ENCODE measurements at regions not wholly inside any gene's neighbourhood (a gene's known extent, or its start where the extent isn't known, plus 50 kb on each side); places are given as distances from the start of the nearest gene placed in this dataset.

DNA sequence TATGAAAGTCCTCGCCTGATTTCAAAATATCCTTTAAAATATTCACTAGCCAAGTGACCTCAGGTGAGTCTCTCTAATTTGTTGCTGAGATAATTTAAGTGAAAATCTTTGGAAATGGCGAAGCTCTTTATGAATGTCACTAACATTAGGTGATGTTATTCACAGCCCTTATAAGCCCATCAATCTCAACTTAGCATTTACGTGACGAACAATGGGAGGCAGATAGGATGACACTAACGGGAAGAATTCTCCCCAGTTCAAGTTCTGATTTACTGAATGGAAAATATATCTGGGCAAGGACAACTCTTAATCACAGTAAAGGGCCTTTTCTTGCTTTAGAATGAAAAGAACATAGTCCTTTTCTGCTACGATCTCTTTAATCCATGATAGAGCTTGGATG, 378.7 kb downstream of the LIG4 start:
- H3K4me3 ChIP-seq (ENCODE audit: control insufficient read depth, low read depth, low read length): no peak overlapping the region
- TF ChIP-seq, protein P1, sequence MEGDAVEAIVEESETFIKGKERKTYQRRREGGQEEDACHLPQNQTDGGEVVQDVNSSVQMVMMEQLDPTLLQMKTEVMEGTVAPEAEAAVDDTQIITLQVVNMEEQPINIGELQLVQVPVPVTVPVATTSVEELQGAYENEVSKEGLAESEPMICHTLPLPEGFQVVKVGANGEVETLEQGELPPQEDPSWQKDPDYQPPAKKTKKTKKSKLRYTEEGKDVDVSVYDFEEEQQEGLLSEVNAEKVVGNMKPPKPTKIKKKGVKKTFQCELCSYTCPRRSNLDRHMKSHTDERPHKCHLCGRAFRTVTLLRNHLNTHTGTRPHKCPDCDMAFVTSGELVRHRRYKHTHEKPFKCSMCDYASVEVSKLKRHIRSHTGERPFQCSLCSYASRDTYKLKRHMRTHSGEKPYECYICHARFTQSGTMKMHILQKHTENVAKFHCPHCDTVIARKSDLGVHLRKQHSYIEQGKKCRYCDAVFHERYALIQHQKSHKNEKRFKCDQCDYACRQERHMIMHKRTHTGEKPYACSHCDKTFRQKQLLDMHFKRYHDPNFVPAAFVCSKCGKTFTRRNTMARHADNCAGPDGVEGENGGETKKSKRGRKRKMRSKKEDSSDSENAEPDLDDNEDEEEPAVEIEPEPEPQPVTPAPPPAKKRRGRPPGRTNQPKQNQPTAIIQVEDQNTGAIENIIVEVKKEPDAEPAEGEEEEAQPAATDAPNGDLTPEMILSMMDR (IDR thresholded peaks at IDR 0.05; ENCODE audit: control insufficient read depth, insufficient read depth, low read depth, low read length, missing control alignments): no peak
- no peak for DNase-seq (ENCODE audit: low read depth)

DNA sequence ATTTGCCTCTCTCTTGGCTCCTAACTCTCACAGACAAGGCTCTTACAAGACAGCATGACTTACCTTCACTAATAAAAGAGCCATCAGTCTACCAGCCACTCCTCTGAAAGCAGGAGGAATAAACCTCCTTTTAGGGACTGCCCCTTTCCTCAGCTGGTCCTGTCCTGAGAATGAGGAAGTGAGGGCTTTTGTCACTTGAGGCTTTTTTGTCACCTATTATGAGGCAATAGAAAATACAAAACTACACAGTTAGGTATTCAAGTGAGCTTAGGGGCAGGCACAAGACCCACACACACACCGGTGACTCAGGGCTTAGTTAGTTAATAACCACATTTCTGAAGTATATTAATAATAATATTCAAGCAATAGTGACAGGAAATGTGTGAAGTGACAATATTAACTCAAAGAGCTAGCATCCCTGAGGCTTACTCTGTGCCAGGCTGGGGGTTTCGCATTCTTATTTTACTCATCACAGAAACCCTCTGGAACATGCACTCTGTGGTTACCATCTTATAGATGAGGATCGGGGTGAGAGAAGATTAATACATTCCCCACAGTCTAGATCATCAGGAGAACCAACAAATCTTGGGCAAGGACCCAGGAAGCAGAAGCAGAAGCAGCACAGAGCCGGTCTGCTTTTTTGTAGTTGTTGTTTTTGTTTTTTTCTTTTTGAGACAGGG, 379.9 kb downstream of the LIG4 start:
- no peak overlapping the region for H3K4me3 ChIP-seq (ENCODE audit: control insufficient read depth, low read depth, low read length)
- TF ChIP-seq, protein P1 (IDR thresholded peaks at IDR 0.05; ENCODE audit: control insufficient read depth, insufficient read depth, low read depth, low read length, missing control alignments): no peak
- peak; percentile 32 for DNase-seq (ENCODE audit: low read depth)

DNA sequence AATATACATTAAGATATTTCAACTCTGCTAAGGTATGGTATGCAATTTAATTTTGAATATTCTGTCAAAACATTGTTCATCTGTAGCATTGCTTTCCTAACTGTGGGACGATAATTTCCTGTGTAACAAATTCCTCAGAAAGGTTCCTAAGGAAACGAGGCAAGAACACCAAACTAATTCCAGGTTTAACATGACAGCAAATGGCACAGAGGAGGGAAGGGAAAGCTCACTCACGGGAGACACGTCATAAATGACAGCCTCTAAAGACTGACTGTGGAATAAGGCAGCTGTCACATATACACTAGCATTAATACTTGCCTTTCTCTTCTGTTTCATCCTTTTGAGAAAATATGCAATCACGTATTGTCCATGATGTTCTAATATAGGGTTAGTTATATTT, 380.6 kb downstream of the LIG4 start:
- no peak overlapping the region for H3K4me3 ChIP-seq (ENCODE audit: control insufficient read depth, low read depth, low read length)
- no peak for DNase-seq (ENCODE audit: low read depth)
- TF ChIP-seq, protein P1 (IDR thresholded peaks at IDR 0.05; ENCODE audit: control insufficient read depth, insufficient read depth, low read depth, low read length, missing control alignments): no peak

DNA sequence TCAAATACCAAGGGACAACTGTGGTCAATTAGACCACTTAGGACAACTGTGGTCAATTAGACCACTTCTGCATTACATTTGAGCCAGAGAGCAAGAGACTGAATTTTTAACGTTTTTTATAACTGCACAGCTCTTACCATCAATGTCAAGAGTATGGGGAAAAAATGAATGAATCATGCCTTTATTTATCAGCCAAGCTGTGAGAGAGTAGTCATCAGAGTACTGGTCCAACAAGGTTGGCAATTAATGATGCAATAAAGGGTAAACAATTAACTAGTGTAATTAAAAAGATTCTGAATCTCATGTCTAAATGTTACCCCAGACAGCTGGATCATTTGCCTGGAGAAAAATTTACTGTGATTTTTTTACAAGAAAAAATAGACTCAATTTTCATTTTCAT, 381.1 kb downstream of the LIG4 start:
- TF ChIP-seq, protein P1 (IDR thresholded peaks at IDR 0.05; ENCODE audit: control insufficient read depth, insufficient read depth, low read depth, low read length, missing control alignments): no peak
- DNase-seq (ENCODE audit: low read depth): no peak

DNA sequence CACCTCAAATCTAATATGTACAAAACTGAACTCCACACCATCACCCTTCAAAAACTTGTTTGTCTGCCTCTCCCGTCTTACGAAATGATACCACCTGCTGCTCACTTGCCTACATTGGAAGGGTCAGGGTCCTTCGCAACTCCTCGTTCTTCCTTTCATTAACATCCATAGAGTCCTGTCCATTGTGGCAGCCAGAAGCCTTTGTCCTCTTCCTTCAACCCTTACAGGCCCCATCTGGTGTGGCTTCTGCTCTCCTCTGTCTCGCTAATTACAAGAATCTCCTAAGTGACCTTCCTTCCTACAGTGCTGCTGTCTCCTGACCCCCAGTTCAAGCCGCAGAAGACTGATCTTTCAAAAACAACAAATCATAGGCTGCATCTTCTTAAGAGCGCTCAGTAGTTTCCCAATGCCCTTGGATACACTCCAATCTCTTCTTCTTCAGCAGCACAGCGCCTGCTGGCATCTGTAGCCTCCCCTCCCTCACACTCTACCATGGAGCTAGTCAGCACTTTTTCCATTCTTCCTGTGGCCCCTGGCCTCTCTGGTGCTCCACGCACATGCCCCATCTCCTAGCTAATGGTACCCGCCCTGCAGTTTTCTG, 382.7 kb downstream of the LIG4 start:
- H3K4me3 ChIP-seq (ENCODE audit: control insufficient read depth, low read depth, low read length): no peak overlapping the region
- DNase-seq (ENCODE audit: low read depth): no peak
- TF ChIP-seq, protein P1 (IDR thresholded peaks at IDR 0.05; ENCODE audit: control insufficient read depth, insufficient read depth, low read depth, low read length, missing control alignments): no peak

More for the DNA sequence above, 381.1 kb downstream of the LIG4 start:
- H3K4me3 ChIP-seq (ENCODE audit: control insufficient read depth, low read depth, low read length): no peak overlapping the region

DNA sequence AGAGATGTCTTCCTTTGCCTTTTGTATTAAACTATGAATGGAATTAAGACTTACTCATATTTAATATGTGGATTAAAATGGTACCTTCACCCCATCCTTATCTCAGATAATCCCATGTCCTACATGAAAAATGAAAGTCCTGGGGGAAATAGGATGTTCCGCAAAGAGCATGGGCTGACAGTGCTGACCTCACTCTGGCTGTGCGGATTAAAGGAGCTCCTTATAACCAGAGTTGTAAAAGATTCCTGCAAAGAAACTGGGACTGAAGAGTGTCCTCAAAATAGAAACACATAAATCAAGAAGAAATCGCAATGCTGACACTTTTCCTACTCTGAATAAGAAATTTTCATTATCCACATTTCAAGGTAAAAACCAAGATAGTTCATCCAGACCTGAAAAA, 384.5 kb downstream of the LIG4 start:
- TF ChIP-seq, protein P1 (IDR thresholded peaks at IDR 0.05; ENCODE audit: control insufficient read depth, insufficient read depth, low read depth, low read length, missing control alignments): no peak
- no peak for DNase-seq (ENCODE audit: low read depth)
- no peak overlapping the region for H3K4me3 ChIP-seq (ENCODE audit: control insufficient read depth, low read depth, low read length)
